Skin epidermis (tissue), 12 donors: ENCODE measurements at regions not wholly inside any gene's neighbourhood (a gene's known extent, or its start where the extent isn't known, plus 50 kb on each side); places are given as distances from the start of the nearest gene placed in this dataset.
"Not testable (repeated sequence)": the region's sequence is repeated elsewhere in the genome, so short reads cannot be mapped to it uniquely, and the experiment has no call there.

Experiments used
- H3K27ac ChIP-seq, 21 experiments: fragments of 200-600 bp; sonication (generic) in 11 of 21; one replicate each; pipeline ENCODE4 v1.5.0; 2020; ENCODE audit warnings: mild to moderate bottlenecking in 3 of 21, inconsistent platforms in 2 of 21, moderate library complexity in 2 of 21
- H3K4me3 ChIP-seq, 7 experiments: fragments of 200-600 bp; sonication (generic) in 2 of 7; one replicate each; pipeline ENCODE4 v1.5.0; 2020; ENCODE audit warnings: inconsistent platforms in 2 of 7, mild to moderate bottlenecking in 2 of 7, moderate library complexity in 1 of 7

DNA sequence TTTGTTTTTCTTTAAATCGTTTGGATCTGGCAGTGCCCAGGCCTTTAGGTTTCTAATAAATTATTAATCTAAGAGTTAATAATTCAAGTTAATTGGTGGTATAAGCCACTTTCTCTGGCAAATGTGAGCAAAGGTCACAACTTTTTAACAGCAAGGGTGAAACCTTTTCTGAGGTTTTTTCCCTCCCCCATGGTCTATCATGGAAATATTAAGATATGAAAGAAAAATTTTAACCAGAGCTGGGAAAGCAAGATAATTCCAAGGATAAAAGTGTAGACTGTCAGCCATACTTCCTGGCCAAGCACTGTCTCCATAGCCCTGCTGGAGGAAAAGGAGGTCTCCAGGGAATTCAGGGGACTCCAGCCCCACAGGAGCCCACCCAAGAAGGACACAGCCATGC lies 341.2 kb downstream of the SETD4 start:
- Histone ChIP-seq H3K27ac (no peak overlapping the region), H3K4me3 (no peak overlapping the region)

DNA sequence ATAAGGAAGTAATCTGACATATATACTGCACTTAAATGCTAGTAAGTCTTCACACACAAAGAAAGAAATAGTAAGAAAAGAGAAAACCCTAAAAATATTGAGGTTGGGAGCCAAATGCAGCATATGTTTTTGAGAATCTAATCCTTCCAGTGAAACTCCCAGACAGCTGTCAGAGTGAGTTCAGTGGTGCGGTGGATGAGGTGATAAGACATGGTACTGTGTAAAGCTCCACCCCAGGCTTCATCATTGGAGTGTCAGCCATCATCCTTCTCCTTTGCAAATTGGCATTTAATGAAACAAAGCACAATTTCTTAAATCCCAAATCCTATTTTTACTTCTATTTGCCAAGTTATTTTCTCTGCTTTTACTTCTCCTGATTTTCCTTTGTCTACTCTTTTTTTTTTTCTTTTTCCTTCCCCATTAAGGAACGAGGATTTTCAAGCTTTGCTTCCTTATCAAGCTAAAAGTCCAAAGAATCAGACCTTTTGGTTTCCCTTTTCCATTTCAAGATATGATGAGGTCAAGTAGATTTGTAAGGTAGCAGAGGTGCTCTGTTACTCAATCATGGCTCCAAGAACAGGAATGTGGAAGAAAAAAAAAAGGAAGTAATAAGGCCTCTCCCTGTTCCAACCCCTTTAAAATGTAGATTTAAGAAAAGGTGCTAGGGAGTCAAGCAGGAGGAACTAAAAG lies 343.3 kb downstream of the SETD4 start:
- no peak overlapping the region for H3K27ac ChIP-seq
- no peak overlapping the region for H3K4me3 ChIP-seq

DNA sequence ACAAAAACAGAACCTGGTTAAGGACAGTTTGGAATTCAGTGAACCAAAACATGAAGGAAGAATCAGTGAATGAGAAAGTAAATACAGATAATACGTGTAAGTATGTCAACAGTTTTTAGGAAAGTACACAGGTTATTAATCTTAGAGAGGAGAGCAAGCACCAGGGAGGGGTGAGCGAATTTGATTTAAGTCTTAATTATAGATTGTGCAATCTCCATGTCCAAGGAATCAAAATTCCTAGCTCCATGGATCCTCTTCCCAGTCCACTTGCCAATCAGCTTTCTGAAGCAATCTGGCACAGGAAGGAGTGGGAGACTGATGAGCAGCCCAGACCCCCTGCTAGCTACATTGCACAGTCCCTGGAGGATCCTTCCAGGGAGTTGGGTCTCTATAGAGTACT lies 346.4 kb downstream of the SETD4 start:
- H3K27ac ChIP-seq: no peak overlapping the region
- H3K4me3 ChIP-seq: no peak overlapping the region

DNA sequence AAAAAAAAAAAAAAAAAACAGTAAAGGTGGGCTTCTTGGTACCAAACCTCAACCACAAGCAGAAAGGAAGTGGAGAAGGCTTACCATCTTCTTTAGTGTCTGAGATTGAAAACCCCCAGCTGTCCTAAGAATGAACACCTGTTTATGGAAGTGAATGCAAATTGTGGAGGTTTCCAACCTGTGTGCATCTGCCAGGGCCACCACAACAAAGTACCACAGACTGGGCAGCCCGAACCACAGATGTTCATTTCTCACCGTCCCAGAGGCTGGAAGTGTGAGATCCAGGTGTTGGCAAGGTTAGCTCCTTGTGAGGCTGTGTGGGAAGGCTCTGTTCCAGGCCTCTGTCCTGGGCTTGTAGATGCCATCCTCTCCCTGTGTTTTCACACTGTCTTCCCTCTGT lies 348.7 kb downstream of the SETD4 start:
- Histone ChIP-seq H3K4me3 (no peak overlapping the region), H3K27ac (no peak overlapping the region)

DNA sequence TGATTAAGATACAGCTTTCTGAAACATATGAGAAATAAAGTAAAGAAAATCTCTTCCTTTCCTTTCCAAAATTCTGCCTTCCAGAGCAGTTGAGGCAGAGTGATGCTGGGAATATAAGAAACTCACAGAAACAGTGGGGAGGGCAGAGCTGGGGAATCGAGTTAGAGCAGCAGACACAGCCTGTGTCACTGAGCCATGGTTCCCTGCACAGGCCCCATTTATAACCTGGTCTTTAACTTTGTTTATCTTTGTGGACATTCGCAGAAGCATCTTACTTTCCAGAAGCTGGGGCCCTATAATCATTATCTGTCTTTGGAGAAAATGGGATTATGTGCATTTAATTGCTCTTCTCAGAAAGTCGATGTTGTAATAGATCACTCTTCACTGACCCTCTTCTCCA lies 349.1 kb downstream of the SETD4 start:
- H3K4me3 ChIP-seq: no peak overlapping the region
- H3K27ac ChIP-seq: no peak overlapping the region

DNA sequence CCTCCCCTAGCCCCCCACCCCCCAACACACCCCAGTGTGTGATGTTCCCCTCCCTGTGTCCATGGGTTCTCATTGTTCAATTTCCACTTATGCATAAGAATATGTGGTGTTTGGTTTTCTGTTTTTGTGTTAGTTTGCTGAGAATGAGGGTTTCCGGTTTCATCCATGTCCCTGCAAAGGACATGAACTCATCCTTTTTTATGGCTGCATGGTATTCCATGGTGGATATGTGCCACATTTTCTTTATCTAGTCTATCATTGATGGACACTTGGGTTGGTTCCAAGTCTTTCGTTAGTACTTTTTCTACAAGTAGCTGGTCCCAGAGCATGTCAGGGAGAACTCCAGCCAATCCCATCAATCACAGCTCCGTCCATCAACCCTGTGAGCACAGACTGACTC lies 350.3 kb downstream of the SETD4 start:
- H3K4me3 ChIP-seq, H3K27ac ChIP-seq: not testable (repeated sequence)

DNA sequence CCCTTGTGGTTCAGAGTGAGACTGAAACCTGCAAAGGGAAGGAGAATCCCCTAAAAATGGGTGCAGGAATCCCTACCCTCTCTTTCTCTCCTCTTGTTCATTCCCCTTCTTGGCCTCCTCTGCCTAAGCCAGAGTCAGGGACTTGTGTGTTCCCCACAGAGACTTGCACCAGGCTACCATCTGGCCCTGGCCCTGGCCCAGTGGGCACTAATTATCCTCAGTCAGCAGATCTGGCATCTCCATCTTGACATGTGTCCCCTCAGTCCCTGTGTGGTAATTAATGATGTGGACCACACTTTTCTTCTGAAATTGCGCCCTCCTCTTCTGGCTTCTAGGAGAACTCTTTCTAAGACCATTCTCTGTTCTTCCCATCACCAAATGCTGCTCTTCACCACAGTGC lies 354.4 kb downstream of the SETD4 start:
- no peak overlapping the region for H3K27ac ChIP-seq
- H3K4me3 ChIP-seq: no peak overlapping the region

DNA sequence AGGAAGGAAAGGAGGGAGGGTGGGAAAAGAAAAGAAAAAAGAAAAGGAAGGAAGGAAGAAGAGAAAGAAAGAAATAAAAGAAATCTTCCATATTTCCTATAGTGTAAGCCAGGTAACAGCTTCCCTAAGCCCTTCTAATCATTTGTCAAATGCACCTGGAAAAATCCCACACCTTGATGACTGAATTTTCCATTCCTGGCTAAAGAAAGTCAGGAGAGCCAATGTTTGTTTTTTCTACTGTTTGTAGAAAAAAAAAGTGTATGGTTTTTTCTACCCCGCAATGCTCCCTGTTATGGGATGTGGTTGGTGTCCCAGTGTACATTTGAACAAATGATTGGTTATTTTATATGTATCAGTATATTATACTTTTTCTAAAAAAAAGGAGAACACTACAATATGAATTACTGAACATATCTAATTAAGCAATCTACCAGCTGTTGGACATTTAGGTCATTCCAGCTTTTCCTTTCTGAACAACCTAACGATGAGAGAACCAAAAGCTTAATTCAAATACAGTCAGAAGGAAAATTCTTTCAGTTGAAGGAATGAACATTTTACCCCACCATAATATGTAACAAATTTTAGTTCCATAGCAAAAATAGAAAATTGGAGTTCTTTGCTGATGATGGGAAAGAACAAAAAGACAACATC lies 355.0 kb downstream of the SETD4 start:
- H3K4me3 ChIP-seq: no peak overlapping the region
- H3K27ac ChIP-seq: no peak overlapping the region

DNA sequence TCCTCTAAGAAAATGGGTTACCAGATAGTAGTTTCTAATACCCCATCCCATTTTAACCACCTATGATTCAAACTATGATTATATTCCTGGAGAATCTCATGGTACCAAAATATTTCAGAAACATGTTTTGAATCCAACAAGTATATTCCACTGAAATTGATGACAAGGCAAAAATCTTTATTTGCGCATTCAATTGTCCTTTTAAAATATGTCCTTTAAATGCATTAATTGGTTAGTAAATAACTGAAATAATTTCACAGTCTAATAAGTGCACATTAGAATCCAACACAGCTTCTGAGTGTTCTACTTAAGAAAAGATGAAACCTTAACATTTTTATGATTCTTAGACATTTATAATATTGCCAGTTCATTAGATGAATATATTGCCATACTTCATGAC lies 356.6 kb downstream of the SETD4 start:
- H3K27ac ChIP-seq: no peak overlapping the region
- no peak overlapping the region for H3K4me3 ChIP-seq

DNA sequence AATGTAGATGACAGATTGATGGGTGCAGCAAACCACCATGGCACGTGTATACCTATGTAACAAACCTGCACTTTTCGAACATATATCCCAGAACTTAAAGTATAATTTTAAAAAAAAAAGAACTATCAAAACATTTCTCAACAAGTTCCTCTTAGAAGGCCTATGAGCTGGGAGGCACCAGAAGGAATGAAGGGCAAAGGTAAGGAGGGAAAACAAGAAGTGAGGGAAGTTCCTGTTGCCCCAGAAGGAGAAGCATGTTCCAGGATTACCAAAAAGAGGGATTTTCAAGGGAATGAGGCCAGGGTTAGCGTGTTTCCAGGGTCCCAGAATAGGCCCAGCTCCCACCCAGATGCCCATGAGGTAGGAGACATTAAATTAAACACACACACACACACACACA lies 361.0 kb downstream of the SETD4 start:
- no peak overlapping the region for H3K4me3 ChIP-seq

DNA sequence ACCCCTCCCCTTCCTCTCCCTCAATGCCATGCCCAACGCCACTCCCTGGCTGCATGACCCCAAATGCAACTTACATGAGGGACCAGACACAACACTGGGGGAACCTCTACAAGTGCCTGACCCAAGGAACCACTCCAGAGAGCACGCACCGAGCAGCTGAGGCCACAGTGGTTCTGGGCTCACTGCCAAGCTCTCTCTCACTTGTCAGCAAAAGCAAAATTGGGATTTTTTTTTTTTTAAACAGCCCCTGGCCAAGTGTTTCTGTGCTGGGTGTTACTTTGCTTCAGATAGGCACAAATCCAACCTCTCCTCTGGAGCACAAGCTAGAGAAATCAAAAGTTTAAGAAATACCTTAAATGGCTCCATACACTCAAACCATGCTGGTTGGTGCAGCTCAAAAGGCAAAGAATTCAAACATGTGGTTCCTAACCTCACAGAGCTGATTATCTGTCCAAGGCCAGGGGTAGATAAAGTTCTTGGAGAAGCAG lies 363.0 kb downstream of the SETD4 start:
- no peak overlapping the region for H3K27ac ChIP-seq
- no peak overlapping the region for H3K4me3 ChIP-seq

More for the DNA sequence above, 361.0 kb downstream of the SETD4 start:
- no peak overlapping the region for H3K27ac ChIP-seq

DNA sequence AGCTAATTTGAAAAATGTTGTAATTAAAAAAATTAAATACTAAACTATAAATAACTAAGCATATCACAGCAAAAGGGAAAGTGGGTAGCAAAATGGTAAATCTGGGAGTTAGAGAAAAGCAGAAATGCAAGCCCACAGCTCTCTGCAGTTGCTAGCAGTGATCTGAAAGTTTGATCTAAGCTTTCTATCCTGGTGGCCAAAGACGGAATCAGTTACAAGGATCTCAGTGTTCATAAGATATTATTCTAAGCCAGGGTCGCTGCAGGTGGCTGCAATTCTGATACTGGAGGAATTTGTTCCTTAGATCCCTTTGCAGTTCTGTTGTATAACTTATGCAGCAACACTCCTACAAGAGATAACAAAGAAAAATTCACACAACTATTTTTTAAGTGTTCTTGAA lies 363.7 kb downstream of the SETD4 start:
- Histone ChIP-seq H3K27ac (no peak overlapping the region), H3K4me3 (no peak overlapping the region)

DNA sequence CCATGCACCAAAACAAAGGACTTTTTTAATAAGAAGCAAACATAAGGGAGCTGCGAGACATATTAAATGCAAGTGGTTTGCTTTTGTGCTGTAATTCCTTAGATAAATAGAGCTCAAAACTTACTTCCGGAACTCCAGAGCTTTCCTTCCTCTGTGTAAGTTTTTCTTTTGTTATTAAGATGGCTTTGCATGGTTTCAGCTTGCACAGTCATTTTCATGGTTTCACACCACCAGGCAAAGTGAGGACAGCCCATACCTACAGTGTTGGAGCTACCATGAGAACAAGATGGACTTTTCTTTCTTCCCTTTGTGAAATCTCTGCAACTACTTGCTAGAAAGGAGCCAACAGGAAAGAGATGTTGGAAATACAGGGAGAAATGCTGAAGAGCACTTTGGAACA lies 368.0 kb downstream of the SETD4 start:
- no peak overlapping the region for H3K4me3 ChIP-seq
- no peak overlapping the region for H3K27ac ChIP-seq

DNA sequence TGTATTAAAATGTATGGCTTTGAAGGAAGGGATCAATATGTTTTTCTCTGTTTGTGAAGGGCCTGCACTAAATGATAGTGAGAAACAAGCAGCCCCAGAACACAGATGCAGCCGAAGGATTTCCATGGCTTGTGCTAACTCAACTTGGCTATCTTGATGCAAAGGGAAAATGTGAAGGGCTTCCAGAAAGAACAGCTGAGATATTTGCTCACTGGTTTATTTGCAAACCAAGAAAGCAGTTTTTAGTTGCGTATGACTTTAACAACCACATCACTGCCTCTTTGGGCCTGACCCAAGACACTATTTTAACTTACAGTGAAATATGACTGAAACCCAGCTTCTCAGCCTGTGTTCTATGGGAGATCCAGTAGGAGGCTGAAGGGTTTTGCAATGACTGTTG lies 369.9 kb downstream of the SETD4 start:
- Histone ChIP-seq H3K27ac (no peak overlapping the region), H3K4me3 (no peak overlapping the region)

DNA sequence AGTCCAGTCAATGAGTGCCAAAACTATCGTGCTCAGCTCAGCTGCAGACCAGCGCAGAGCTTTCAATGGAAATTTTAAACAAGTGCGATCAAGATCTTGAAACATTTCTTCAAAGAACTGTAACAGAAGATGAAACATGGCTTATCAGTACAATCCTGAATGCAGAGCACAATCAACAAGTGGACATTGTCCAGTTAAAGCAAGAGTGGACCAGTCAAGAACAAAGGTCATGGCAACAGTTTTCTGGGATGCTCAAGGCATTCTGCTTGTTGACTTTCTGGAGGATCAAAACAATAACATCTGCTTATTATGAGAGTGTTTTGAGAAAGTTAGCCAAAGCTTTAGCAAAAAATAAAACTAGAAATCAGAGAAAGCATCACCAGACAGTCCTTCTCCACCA lies 374.2 kb downstream of the SETD4 start:
- Histone ChIP-seq H3K4me3 (no peak overlapping the region), H3K27ac (no peak overlapping the region)

DNA sequence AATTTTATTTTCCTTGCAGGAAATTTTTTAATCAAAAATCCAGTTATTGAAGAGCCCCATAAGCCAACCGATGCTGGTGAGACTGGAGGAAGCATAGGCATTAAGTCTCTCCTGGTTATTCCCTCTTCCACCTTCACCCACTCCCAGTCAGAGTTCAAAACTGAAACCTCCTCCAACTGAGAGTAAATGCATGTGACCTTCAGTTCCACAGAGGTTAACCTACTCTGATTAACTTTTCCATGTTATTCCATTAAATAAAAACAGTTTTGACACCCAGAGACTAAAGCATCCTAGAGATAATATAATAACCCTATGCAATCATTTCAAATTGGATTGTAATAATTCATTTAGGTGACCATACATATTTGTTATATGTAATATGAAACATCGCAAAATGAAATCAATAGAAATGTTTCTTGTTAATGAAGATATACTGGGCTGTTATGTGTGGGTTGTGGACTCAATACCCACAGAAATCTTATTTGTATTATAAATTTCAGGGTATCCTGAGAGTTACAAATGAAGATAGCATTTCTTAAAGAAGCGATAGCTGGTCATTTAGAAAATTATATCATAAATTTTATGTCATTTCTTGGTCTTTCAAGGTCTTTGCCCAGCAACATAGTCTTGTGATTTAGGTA lies 376.5 kb downstream of the SETD4 start:
- H3K27ac ChIP-seq: no peak overlapping the region
- H3K4me3 ChIP-seq: no peak overlapping the region

DNA sequence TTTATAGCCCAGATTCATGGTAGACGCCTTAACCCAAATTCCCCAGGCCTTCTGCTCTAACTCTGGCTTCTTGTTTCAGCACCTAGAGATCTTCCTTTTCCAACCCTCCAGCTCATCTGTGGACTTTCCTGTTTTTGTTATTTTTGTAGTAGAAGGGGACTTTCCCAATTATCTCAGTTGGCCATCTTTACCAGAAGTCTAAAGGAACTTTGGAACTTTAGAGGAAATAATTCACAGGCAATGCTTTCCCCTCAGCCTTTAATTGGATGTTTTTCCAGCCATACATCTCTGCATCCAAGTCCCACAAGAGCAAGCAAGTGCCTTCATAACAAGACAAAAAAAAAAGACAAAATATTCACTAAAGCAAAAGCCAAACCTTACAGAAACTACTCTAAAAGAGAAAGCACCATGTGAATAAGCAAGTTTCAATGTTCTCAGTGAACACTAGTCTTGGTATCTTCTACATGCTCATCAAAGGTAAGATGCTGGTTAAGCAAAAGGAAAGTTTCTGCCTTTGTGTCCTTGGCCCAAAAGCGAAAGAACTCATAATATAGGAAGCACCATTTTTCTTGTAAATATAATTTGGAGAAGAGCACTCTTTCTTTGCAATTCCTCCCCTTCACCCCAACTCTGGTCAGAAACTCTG lies 377.3 kb downstream of the SETD4 start:
- Histone ChIP-seq H3K27ac (no peak overlapping the region), H3K4me3 (no peak overlapping the region)

DNA sequence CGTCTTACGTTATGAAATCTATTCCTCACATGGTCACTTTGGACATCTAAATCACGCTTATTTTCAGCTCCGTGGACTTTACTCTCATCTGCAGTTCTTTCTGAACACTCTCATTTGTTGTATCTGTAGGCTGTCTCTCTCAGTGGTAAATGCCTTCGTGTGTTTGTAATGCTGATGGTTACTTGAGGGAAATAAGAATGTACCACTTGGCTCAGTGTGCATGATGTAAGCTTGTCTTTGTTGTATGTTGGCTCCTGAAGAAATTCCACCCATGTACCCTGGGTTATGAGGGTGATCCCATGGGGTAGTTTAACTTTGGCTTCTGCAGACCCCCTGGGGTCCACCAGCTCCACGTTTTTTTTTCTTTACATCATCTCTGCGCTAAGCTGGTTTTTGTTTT lies 378.4 kb downstream of the SETD4 start:
- Histone ChIP-seq H3K4me3 (no peak overlapping the region), H3K27ac (no peak overlapping the region)

DNA sequence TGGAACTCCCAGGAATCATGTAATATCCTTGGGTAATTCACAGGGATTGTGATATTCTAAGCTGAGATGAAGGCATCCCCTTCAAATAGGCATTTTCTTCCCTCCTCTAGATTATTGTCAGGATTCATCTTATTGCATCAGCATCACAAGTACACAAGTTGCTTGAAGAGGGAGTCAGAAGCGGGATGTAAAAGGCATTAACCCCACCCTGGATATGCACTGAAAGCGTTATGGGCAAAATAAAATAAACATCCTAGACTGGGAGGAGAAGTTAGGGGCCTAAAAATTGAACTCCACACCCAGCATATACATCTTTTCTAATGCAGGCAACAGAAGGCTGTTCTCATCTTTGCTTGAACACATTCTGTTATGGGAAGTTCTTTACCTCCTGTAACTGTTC lies 381.2 kb downstream of the SETD4 start:
- Histone ChIP-seq H3K27ac (no peak overlapping the region), H3K4me3 (no peak overlapping the region)

DNA sequence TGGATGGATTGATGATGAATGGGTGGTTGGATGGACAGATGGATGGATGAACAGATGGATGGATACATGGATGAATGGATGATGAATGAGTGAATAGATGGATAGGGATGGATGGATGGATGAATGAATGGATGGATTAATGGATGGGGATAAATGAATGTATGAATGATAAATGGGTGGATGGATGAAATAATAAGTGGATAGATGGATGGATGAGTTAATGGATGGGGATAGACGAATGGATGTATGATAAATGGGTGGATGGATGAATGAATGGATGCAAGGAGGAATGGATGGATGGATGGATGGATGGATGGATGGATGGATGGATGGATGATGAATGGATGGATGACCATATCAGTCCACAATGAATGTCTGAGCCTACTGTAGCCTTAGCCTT lies 381.9 kb downstream of the SETD4 start:
- Histone ChIP-seq H3K27ac (no peak overlapping the region), H3K4me3 (no peak overlapping the region)

DNA sequence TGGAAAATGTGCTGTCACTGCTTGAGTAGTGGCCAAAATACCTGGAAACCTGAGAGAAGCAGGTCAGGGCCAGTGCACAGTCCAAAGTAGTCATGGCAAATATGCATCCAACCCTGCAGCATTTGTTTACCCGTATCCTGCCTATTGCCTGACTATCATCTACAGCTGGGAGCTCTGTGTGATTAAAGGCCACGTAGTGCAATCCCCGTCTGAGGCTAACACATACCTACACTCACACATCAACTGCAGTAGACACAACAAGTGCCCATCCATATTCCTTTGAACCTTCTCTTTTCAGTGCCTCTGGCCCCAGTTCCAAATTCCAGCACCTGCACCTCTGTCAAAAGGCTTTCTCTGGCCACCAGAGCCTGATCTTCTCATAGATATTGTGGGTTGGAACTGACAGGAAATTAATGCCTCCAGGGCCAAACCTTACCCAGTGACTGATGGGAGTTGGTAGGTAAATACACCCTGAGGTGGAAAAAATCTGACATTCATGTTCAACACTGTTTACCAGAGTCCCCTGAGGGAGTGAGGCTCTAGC lies 383.0 kb downstream of the SETD4 start:
- Histone ChIP-seq H3K4me3 (no peak overlapping the region), H3K27ac (no peak overlapping the region)
